ENCODE measurements at regions not wholly inside any gene's neighbourhood (a gene's known extent, or its start where the extent isn't known, plus 50 kb on each side); places are given as distances from the start of the nearest gene placed in this dataset.

DNA sequence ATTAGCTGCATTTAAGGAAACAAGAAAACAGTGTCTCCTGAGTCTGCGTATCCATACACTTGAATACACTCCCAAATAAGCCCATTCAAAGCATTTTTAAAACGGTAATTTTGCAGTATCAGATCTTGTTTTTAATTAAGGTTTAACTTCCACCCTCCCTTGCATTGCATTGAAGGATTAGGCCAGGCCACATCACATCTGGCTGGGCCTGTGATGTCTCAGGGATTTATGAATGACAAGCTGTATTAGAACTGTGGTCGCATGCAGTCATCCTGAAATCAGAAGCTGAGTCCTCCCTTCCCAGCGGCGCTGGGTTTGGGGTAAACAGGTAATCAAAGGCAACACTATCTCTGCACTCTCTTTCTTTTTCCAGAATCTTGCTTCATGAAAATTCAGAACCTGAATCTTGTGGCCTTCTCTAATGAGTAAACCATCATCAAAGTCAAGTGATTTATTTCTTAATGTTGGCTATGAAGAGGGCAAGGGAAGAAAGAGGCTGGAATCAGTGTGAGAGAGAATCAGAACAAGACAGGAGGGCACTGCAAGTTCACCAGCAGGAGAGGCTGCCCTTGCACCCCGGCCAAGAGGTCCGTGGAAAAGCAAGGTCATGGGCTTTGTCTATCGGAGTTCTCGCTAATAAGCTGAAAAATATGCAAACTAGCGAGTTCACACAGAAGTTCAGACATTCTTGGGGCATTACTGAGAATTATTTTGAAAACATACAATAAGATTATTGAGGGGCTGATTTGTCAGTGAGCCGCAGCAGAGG lies 80.0 kb upstream of the ZSWIM6 start:
- no peak for TF ChIP-seq ZFX (IDR thresholded peaks at IDR 0.05; ENCODE audit: borderline replicate concordance)
- TF ChIP-seq, protein P1, sequence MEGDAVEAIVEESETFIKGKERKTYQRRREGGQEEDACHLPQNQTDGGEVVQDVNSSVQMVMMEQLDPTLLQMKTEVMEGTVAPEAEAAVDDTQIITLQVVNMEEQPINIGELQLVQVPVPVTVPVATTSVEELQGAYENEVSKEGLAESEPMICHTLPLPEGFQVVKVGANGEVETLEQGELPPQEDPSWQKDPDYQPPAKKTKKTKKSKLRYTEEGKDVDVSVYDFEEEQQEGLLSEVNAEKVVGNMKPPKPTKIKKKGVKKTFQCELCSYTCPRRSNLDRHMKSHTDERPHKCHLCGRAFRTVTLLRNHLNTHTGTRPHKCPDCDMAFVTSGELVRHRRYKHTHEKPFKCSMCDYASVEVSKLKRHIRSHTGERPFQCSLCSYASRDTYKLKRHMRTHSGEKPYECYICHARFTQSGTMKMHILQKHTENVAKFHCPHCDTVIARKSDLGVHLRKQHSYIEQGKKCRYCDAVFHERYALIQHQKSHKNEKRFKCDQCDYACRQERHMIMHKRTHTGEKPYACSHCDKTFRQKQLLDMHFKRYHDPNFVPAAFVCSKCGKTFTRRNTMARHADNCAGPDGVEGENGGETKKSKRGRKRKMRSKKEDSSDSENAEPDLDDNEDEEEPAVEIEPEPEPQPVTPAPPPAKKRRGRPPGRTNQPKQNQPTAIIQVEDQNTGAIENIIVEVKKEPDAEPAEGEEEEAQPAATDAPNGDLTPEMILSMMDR (IDR thresholded peaks at IDR 0.05), result no peak

Data from 22Rv1 (cell line).